ENCODE measurements at regions not wholly inside any gene's neighbourhood (a gene's known extent, or its start where the extent isn't known, plus 50 kb on each side); places are given as distances from the start of the nearest gene placed in this dataset.

DNA sequence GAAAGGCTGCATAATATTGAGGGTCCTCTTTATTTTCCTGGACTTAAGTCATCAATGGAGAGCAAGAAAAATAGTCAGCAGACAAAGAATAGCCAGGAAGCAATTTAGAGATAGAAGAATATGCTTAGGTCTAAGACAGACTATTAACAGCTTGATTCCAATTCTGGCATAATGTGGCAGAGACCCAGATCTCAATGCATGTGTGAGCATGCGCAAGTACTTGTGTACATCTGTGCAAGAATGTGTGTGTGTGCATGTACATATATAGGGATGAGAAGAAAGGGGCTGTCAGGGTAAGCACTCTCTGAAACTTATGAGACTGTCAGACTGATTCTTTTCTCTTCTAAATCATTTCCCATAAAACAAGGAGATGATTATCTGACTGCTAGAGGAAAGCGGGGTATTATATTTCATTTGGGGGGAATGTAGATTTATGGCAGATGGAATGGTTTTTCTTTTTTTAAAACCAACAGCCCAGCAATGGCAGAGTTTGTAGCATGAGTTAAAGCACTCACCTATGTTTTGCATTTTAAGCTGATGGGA is 381.3 kb upstream of the SPRED2 start:
- no peak for TF ChIP-seq ZFX (IDR thresholded peaks at IDR 0.05; ENCODE audit: borderline replicate concordance)
- TF ChIP-seq CTCF (IDR thresholded peaks at IDR 0.05), result no peak
- H3K27ac ChIP-seq, result no peak overlapping the region

- TF ChIP-seq ZFX (IDR thresholded peaks at IDR 0.05; ENCODE audit: borderline replicate concordance) (no peak), CTCF (IDR thresholded peaks at IDR 0.05) (no peak)
- H3K27ac ChIP-seq, result no peak overlapping the region
These were observed 380.5 kb upstream of the SPRED2 start for GRCh38 chr2:65812887-65813286.

- TF ChIP-seq CTCF (IDR thresholded peaks at IDR 0.05) (no peak), ZFX (IDR thresholded peaks at IDR 0.05; ENCODE audit: borderline replicate concordance) (no peak)
- H3K27ac ChIP-seq, result no peak overlapping the region
These were observed 375.5 kb upstream of the SPRED2 start for GRCh38 chr2:65807942-65808341.

DNA sequence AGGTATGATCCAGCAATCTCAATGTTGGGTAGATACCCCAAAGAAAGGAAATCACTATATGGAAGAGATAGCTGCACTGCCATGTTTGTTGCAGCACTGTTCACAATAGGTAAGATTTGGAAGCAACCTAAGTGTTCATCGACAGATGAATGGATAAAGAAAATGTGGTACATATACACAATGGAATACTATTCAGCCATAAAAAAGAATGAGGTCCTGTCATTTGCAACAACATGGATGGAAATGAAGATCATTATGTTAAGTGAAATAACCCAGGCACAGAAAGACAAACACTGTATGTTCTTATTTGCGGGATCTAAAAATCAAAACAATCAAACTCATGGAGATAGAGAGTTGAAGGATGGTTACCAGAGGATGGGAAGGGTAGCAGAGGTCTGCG is 372.4 kb upstream of the SPRED2 start:
- TF ChIP-seq CTCF (IDR thresholded peaks at IDR 0.05), result no peak
- no peak for TF ChIP-seq ZFX (IDR thresholded peaks at IDR 0.05; ENCODE audit: borderline replicate concordance)
- no peak overlapping the region for H3K27ac ChIP-seq

DNA sequence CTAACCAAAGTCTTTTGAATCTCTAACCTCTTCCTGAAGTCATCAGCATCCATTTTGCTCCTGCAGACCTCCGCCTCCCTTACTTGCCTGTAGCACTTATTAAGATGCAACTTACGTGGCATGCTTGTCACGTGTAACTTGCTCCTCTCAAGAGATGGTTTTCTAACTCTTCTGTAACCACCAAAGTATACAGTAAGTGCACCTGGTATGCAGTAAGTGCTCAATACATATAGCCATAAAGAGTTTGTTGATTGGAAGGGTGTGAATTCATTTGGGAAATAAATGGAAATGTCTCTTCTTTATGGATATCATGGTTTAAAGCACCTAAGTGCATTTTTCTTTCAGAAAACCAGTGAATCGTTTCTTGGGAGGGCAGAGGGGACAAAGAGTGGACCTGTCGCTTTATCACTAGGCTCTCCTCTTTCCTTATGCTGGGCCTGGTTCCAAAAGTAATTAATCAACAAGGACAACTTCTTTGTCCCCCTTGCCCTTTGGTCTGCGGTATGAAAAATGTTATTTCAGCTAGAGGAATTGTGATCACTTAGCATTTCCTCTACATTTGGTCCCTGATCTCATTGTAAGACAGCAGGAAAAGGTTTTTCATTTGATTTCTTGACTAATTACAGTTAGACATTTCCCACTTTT is 370.0 kb upstream of the SPRED2 start:
- no peak overlapping the region for H3K27ac ChIP-seq
- TF ChIP-seq ZFX (IDR thresholded peaks at IDR 0.05; ENCODE audit: borderline replicate concordance) (no peak), CTCF (IDR thresholded peaks at IDR 0.05) (no peak)

DNA sequence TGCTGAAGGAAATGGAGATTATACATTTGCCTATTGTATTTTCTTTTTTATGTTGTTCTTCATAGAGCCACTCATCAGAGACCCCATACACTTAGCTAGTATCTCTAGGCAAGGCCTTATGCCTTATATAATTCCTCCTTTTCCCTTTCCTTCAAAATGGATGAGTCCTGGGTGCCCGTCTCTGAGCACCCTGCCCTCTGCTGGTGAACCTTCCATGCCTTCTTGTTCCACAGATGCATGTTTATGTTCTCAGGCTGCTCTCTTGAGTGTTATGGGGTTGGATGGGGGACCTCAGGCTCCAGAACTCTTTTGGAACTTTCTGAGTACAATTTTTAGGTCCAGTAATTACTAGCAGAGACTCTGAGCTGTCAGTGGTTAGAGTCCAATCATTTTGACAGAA is 368.6 kb upstream of the SPRED2 start:
- no peak for TF ChIP-seq ZFX (IDR thresholded peaks at IDR 0.05; ENCODE audit: borderline replicate concordance)
- TF ChIP-seq CTCF (IDR thresholded peaks at IDR 0.05), result peak; percentile 52
- no peak overlapping the region for H3K27ac ChIP-seq

- TF ChIP-seq ZFX (IDR thresholded peaks at IDR 0.05; ENCODE audit: borderline replicate concordance) (no peak), CTCF (IDR thresholded peaks at IDR 0.05) (no peak)
- H3K27ac ChIP-seq, result no peak overlapping the region
These were observed 366.9 kb upstream of the SPRED2 start for GRCh38 chr2:65799141-65799854.
